Right lobe of liver (tissue), 4 donors: ENCODE measurements at regions not wholly inside any gene's neighbourhood (a gene's known extent, or its start where the extent isn't known, plus 50 kb on each side); places are given as distances from the start of the nearest gene placed in this dataset.
"Not testable (repeated sequence)": the region's sequence is repeated elsewhere in the genome, so short reads cannot be mapped to it uniquely, and the experiment has no call there.

Source experiments
- POLR2A ChIP-seq: fragments of 450-650 bp; IDR thresholded peaks from one replicate; pipeline ENCODE4 v1.6.1; 2017; ENCODE audit warnings: antibody characterized with exemption, mild to moderate bottlenecking
- TF ChIP-seq, protein P1 (sequence below), 4 donors: fragments of 200-600 bp in 3 of 4; fragments of 450-650 bp in 1 of 4; IDR thresholded peaks; one replicate each; pipeline versions ENCODE4 v1.5.1 to v1.8.0; 2016 to 2022; ENCODE audit warnings: antibody characterized with exemption in 4 of 4, mild to moderate bottlenecking in 2 of 4
- donor health status: DM: no; HTN: no; CAD: no.
- donor health status: DM: no; HTN: no; CAD: no.
- donor health status: DM: no; HTN: yes; CAD: no.

- TF ChIP-seq, protein P1, sequence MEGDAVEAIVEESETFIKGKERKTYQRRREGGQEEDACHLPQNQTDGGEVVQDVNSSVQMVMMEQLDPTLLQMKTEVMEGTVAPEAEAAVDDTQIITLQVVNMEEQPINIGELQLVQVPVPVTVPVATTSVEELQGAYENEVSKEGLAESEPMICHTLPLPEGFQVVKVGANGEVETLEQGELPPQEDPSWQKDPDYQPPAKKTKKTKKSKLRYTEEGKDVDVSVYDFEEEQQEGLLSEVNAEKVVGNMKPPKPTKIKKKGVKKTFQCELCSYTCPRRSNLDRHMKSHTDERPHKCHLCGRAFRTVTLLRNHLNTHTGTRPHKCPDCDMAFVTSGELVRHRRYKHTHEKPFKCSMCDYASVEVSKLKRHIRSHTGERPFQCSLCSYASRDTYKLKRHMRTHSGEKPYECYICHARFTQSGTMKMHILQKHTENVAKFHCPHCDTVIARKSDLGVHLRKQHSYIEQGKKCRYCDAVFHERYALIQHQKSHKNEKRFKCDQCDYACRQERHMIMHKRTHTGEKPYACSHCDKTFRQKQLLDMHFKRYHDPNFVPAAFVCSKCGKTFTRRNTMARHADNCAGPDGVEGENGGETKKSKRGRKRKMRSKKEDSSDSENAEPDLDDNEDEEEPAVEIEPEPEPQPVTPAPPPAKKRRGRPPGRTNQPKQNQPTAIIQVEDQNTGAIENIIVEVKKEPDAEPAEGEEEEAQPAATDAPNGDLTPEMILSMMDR (IDR thresholded peaks at IDR 0.05): not testable (repeated sequence)
- TF ChIP-seq POLR2A: not testable (repeated sequence)
These were observed 143.7 kb upstream of the IVNS1ABP start for GRCh38 chr1:185460723-185461122.
